Colonic mucosa (tissue), 4 donors: ENCODE measurements at regions not wholly inside any gene's neighbourhood (a gene's known extent, or its start where the extent isn't known, plus 50 kb on each side); places are given as distances from the start of the nearest gene placed in this dataset.

ENCODE experiments used
- DNase-seq: peaks from one replicate; pipeline ENCODE4 v3.0.0-alpha.2; 2020
- H3K27ac ChIP-seq: fragments of 200-600 bp; one replicate; pipeline ENCODE4 v1.8.0; 2021
- H3K27me3 ChIP-seq: fragments of 200-600 bp; one replicate; pipeline ENCODE4 v1.8.0; 2021
- H3K36me3 ChIP-seq: fragments of 200-600 bp; one replicate; pipeline ENCODE4 v1.8.0; 2021
- H3K4me1 ChIP-seq: fragments of 200-600 bp; one replicate; pipeline ENCODE4 v1.8.0; 2021; ENCODE audit warnings: mild to moderate bottlenecking
- H3K4me3 ChIP-seq: fragments of 200-600 bp; one replicate; pipeline ENCODE4 v1.8.0; 2021
- H3K9ac ChIP-seq, 2 donors: one replicate each; pipeline ENCODE4 v1.7.0; 2013; ENCODE audit warnings: control low read depth in 2 of 2, low read depth in 2 of 2, low read length in 2 of 2
- H3K9me3 ChIP-seq: fragments of 200-600 bp; one replicate; pipeline ENCODE4 v1.8.0; 2021
- intact Hi-C: fragments of 100-400 bp; cut with DNase I; formaldehyde crosslinking; loops from one replicate; pipeline ENCODE4 v1.14.1; 2022
- TF ChIP-seq, protein P1 (sequence below): fragments of 200-600 bp; IDR thresholded peaks from one replicate; pipeline ENCODE4 v1.8.0; 2022; ENCODE audit warnings: antibody characterized with exemption, mild to moderate bottlenecking
- donor health status: healthy.
- donor health status: DM: no; HTN: no; CAD: no.
- donor health status: DM: no; HTN: no; CAD: no.

DNA sequence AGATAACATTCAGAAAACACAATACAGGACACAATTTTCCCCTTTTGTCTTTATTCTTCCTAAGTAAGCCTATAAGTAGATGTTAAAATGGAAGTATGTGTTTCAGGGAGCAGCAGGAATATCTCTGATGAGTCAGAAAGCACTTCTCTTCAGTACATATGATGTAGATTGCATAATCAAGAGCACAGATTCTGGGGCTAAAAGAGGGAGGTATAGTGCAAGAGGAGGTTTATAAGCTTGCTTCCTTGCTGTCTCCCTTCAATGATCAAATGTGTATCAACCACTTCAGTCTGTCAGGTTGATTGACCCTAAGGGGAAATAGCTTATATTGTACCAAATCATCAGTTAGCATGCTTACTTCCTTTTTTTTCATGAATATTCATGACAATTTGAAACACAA is 822.8 kb downstream of the BRINP3 start:
- TF ChIP-seq, protein P1, sequence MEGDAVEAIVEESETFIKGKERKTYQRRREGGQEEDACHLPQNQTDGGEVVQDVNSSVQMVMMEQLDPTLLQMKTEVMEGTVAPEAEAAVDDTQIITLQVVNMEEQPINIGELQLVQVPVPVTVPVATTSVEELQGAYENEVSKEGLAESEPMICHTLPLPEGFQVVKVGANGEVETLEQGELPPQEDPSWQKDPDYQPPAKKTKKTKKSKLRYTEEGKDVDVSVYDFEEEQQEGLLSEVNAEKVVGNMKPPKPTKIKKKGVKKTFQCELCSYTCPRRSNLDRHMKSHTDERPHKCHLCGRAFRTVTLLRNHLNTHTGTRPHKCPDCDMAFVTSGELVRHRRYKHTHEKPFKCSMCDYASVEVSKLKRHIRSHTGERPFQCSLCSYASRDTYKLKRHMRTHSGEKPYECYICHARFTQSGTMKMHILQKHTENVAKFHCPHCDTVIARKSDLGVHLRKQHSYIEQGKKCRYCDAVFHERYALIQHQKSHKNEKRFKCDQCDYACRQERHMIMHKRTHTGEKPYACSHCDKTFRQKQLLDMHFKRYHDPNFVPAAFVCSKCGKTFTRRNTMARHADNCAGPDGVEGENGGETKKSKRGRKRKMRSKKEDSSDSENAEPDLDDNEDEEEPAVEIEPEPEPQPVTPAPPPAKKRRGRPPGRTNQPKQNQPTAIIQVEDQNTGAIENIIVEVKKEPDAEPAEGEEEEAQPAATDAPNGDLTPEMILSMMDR = no peak

DNA sequence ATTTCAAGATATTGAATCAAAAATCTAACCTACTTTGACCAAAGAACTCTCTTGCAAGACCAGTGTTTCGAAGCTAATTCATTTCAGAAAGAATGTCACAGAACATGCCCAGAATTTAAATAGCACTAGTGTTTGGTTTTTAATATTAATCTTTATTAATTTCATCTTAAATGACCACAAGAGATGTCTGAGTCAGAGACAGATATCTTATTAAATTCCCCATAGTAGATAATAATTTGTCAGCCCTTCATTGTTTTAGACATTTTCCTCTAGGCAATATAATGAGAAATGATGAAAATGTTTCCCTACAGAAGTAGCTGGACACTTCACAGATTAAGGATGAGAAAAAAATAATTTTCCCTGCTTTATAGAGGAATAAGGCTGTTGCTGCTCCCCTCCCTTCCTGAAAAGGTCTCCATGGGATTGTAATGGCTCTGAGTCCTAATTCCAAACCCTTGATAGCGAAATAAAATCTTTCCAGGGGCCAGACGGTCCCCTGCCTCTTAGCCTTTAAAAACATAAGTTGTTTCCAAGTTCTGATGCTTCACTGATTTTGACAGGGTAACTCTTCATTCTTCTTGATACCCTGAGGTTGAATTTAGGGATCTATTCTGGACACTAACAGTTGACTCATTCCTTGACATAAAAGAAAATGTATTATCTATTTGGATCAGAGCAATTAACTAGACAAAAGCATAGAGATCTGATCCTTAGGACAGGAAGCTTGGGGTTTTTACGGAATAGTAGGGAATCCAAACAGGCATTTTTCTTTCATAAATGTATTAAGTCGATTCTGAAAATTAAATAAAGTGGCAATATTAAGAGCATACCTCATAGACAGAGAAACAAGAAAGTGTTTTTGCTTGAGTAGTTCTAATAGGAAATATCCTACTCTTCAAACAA is 820.8 kb downstream of the BRINP3 start:
- Histone ChIP-seq H3K27ac (no peak overlapping the region), H3K4me3 (no peak overlapping the region), H3K9ac (no peak overlapping the region), H3K27me3 (no peaks in the 10 kb centered on the region), H3K36me3 (no peaks in the 10 kb centered on the region), H3K4me1 (no peaks in the 10 kb centered on the region), H3K9me3 (no peaks in the 10 kb centered on the region)
- TF ChIP-seq, protein P1 = no peak
- intact Hi-C loops = no loop called here
- DNase-seq = no peak

More for the DNA sequence above, 822.8 kb downstream of the BRINP3 start:
- Histone ChIP-seq H3K4me1 (no peaks in the 10 kb centered on the region), H3K9ac (no peak overlapping the region), H3K9me3 (no peaks in the 10 kb centered on the region), H3K27me3 (no peaks in the 10 kb centered on the region), H3K27ac (no peak overlapping the region), H3K4me3 (no peak overlapping the region), H3K36me3 (no peaks in the 10 kb centered on the region)
- DNase-seq = no peak
- intact Hi-C loops = no loop called here

DNA sequence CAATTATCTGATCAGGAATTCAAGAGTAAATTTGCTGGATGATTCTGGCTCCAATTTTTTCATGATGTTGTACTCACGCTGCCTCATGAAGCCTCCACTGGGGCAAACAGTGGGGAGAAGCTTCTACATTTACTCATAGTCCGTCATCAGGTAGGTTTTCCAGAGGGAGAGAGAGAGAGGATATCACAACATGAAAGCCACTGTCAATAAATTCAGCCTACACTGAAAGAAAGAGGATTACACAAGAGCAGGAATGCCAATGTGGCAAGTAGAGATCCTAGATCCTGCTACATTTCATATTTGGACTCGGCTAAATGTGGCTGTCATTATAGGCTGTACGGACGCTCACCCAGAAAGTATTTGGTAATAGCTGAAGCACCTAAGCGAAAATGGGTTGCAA is 819.9 kb downstream of the BRINP3 start:
- no peak for DNase-seq
- intact Hi-C loops = no loop called here
- H3K27ac ChIP-seq = no peak overlapping the region

DNA sequence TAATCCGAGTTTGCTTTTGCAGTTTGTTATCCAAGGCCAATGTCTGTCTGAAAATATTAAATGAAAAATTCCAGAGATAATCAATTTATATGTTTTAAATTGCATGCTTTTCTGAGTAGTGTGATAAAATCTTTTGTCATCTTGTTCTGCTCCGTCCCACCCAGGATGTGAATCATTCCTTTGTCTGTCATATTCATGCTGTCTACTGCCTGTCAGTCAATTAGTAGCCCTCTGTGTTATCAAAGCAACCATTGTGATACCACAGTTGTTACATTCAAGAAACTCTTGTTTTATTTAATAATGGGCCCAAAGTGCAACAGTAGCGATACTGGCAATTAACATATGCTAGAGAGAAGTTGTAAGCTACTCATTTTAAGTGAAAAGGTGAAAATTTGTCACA is 819.3 kb downstream of the BRINP3 start:
- Histone ChIP-seq H3K9me3 (no peaks in the 10 kb centered on the region), H3K27me3 (no peaks in the 10 kb centered on the region), H3K4me1 (no peaks in the 10 kb centered on the region), H3K9ac (no peak overlapping the region), H3K36me3 (no peaks in the 10 kb centered on the region), H3K4me3 (no peak overlapping the region), H3K27ac (no peak overlapping the region)
- TF ChIP-seq, protein P1 = no peak
- intact Hi-C loops = no loop called here
- no peak for DNase-seq

More for the DNA sequence above, 819.9 kb downstream of the BRINP3 start:
- Histone ChIP-seq H3K9ac (no peak overlapping the region), H3K9me3 (no peaks in the 10 kb centered on the region), H3K4me3 (no peak overlapping the region), H3K36me3 (no peaks in the 10 kb centered on the region), H3K4me1 (no peaks in the 10 kb centered on the region), H3K27me3 (no peaks in the 10 kb centered on the region)
- TF ChIP-seq, protein P1 = no peak

DNA sequence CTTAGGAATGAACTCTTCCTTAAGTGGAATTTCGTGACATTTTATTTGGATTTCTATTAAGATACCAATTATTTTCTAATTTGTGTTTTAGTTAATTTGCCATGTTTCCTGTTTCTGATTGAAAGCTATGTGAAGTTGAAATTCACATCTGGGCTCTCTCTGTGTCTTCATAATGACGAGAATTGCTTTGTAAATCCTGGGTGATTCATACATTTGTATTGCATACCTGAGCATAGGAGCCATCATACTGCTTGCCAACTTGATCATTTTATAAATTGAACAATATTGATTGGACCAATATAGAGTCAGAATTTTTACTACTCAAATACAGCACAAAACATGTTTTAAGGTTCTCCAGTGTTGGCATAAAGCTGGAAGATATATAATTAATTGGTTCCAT is 817.9 kb downstream of the BRINP3 start:
- H3K9me3 ChIP-seq = no peaks in the 10 kb centered on the region
- intact Hi-C loops = no loop called here
- no peak overlapping the region for H3K9ac ChIP-seq
- DNase-seq = no peak
- H3K27ac ChIP-seq = no peak overlapping the region
- TF ChIP-seq, protein P1 = no peak
- no peaks in the 10 kb centered on the region for H3K36me3 ChIP-seq
- H3K4me1 ChIP-seq = no peaks in the 10 kb centered on the region
- H3K4me3 ChIP-seq = no peak overlapping the region
- no peaks in the 10 kb centered on the region for H3K27me3 ChIP-seq
